ENCODE measurements at regions not wholly inside any gene's neighbourhood (a gene's known extent, or its start where the extent isn't known, plus 50 kb on each side); places are given as distances from the start of the nearest gene placed in this dataset.

DNA sequence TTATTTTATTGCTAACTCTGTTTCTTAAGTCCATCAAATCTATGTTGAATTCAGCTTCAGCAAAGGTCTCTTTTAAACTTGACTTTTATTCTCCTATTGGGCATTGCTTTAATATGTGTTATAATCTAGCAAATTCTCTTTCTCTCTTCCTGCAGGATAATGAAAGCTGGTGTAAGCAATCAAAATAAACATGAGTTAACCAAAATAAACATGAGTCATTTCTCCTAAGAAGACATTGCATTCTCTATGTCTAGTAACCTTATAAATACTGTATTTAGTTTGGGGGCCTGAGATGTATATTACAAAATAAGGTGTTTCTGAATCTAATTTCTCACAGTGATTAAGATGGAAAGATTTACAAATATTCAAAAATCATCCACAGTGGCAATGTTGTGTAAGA is 739.1 kb upstream of the ATXN7L3B start:
- no peak for TF ChIP-seq EP300 (IDR thresholded peaks at IDR 0.05)
- no peak for TF ChIP-seq POLR2AphosphoS5 (IDR thresholded peaks at IDR 0.05)
